Right hindlimb (tissue), 1 donor: ENCODE measurements at regions not wholly inside any gene's neighbourhood (a gene's known extent, or its start where the extent isn't known, plus 50 kb on each side); places are given as distances from the start of the nearest gene placed in this dataset.
A peak's percentile ranks its signal among the peaks of the same experiment; 100 is the strongest.

Experiments
- DNase-seq: peaks from one replicate; pipeline ENCODE4 v3.0.0-alpha.2; 2018

GRCh38 chr7:41024126-41024525, 678.8 kb downstream of the INHBA start:
- no peak for DNase-seq

DNA sequence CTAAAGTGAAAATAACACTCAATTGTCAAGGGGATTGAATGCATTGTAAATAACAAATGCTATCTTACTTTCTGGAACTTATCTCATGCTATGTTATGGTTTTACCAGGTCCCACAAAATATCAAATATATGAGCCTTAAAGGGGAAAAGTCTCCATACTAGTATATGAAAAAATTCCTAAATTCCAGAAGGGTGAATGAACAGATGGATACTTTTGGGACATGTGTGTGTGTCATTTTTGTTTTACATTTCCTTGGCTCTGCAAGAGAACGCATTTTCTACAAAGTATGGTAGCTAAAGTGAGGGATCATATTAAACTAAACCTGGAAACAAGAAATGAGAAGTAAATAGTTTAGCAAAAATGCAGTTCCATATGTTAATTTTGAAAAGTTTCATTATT, 682.8 kb downstream of the INHBA start:
- no peak for DNase-seq

DNA sequence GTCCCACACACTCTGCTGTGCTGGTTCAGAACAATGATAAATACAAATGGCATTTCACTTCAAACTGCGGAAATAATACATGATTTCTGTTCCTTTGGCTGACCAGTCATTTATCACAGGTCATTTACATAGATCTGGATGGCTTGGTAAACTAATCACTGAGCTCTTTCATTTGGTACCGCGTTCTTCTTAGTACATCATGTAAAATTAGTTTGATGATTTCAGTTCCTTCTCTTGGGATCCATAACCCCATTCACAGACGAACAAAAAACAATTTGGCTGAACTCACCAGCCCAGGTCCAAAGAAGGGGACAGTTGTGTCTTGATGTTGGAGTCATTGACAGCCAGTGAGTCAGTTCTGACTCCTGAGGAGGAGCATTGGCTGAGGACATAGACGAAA, 689.8 kb downstream of the INHBA start:
- DNase-seq, result no peak

DNA sequence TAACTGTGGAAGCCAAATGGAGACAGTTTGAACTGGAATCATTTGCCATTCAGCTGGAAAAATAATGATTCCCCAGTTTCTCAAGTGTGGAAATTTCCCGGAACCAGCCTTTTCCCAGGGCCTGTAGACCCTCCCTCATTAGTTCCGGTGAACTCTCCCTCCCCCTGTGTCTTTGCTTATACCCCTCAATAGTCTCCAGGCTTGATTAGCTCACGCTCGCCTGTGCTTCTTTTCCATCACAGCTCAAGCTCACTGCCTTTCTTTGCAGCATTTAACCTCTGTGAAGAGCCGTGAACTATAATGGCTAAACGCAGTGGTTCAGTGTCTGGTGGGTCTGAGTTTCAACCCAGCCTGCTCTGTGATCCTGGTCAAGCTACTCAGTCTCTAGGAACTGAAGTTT, 690.8 kb downstream of the INHBA start:
- DNase-seq, result no peak

DNA sequence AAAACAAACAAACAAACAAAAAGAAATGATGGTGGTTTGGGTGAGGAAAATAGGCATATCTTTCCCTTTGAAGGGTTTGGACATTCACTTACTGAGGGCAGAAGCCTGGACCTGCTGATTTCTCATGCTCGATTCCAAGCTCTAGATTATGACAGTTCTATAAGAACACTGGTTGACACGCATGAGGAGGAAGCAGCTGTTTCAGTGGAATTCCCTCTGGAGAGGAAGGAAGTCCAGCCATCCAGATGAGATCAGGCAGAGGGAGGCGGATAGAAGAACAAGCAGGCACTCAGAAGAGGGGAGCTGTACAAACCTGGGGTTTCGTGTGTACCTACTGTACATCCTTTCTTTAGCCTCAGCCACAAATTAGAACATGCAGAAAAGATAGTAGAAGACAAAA, 691.9 kb downstream of the INHBA start:
- DNase-seq, result peak; percentile 55

DNA sequence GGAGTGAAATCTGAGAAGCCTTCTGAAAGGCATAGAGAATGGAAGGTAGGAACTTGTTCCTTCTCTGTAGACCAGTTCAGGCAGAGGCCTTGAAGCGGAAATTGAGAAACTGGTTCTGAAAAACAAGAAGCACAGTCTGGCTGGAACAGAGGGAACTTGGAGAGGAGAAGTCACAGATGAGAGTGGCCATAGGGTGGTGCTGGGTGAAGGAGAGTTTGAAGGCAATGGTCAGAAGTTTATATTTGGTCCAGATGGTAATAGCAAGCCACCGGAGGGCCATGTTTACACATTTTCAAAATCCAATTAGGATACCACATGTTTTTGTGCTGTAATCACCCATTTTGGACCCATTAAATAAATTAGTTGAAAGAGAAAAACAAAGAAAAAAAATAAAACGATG, 692.5 kb downstream of the INHBA start:
- no peak for DNase-seq

- DNase-seq, result no peak
These were observed 695.1 kb downstream of the INHBA start for GRCh38 chr7:41007811-41008210.

DNA sequence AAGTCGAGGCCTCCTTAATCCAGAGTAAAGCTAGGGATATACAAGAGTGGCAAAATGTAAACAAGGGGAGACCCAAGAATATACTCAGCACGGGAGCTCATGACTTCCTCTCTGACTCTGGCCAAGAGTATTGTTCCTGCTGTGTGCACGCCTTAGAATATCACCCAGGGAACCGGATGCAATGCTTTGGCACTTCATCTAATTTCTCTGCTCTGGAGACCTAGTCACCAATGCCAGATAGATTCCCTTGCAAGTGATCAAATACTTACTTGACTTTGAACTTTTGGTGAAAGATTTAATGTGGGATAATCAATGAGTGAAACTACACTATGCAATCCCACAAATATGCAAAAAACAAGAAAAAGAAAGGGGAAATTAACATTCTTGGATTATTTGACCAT, 695.5 kb downstream of the INHBA start:
- no peak for DNase-seq

DNA sequence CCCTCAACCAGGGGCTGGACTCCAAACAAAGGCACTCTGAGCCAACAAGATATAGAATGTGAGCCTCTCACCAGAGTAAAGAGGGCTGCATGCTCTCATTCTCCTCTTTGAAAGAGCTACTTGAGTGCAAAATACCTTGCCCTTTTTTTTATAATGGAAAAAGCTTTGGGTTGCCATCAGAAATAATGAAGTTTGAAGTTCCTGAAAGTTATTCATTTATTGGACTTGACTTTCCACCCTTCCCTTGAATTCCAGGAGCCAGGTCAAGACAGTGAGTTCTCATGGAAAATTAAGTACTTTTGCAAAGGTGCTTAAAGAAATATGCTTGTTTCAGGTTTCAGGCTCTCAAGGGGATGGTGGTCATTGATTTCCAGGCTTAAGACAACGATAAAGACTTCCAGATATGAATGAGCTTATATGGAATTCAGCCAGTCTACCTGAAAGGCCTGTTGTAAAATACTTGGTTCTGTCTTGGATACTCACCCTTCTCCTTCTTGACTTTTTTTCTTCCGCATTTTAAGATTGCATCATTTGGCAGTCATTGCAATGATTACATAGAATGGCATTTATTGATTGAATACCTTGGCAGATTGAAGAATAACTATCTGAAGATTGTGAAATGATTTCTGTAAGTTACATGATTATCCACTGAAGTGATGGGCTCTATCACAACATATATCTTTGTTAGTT, 696.4 kb downstream of the INHBA start:
- DNase-seq, result no peak

GRCh38 chr7:41005374-41005901, 697.5 kb downstream of the INHBA start:
- DNase-seq, result no peak

- no peak for DNase-seq
These were observed 698.9 kb downstream of the INHBA start for GRCh38 chr7:41003977-41004376.

DNA sequence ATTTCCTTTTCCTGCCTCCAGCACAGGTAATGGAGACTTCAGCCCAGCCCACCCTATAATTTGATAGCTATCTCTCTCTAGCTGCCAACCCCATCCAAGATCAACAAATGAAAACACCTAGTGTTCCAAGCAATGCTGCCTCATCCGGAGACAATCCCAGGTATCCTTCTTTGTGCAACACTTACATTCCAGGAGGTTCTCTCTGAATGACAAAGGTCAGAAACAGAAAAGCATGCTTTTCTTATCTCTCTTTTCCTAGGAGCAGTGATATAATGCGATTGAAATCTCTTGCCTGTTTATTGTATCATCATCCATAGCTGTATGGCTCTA, 699.3 kb downstream of the INHBA start:
- no peak for DNase-seq

GRCh38 chr7:41002741-41003610, 699.9 kb downstream of the INHBA start:
- DNase-seq, result no peak

DNA sequence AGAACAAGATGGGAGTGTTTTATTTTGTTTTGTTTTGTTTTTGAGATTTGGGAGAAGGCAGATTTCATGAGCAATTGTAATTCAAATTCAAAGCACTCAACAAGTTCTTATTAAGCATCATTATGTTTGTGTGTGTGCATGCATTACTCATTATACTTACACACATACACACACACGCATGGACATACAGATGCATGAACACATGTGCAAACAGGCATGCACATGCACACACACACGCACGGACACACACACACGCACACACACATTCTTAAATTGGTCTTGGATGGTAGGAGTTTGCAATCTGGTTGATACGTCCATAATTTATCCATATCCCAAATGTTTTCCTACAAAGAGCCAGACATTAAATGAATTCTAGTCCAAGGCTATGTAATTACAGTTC, 702.8 kb downstream of the INHBA start:
- no peak for DNase-seq

DNA sequence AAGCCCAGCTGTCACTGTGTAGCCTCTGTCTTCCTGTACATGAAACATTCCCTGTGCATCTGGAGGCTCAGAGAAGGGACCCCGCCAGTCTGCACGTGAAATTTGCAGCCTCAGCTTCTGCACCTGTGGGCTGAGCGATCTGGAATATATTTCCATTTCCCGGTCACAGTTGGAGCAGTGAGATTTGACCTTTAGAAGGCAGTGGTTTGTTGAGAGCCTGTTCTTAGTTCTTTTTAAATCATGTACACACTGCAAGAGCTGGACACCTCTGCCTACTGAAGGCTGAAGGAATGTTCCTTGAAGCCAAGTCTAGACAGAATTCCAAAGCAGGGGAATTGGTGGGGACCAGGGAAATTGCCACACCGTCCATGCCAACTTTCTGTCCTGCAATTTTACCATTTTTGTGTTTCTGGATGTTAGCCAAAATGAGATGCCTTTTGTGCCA, 706.6 kb downstream of the INHBA start:
- DNase-seq, result peak; percentile 70

- no peak for DNase-seq
These were observed 712.0 kb downstream of the INHBA start for GRCh38 chr7:40990841-40991240.

DNA sequence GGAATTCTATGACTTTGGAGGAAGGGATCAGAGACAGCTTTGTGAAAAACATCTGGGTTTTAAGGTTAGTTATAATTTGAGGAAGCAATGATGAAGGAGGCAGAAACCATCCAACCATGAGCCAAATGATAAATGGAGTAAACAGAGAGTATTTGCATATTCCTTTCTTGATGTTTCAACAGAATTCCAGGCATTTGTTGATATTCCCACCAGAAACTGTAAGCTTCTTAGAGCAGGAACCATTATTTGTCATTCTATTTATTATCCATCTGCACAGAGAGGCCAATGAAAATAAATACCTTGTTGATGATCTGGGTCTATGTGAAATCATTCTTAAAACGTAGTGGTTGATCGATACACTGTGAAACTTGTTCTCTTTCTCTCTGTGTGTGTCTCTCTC, 715.3 kb downstream of the INHBA start:
- no peak for DNase-seq

GRCh38 chr7:40986351-40986873, 716.5 kb downstream of the INHBA start:
- DNase-seq, result no peak

GRCh38 chr7:40983111-40983510, 719.8 kb downstream of the INHBA start:
- no peak for DNase-seq

DNA sequence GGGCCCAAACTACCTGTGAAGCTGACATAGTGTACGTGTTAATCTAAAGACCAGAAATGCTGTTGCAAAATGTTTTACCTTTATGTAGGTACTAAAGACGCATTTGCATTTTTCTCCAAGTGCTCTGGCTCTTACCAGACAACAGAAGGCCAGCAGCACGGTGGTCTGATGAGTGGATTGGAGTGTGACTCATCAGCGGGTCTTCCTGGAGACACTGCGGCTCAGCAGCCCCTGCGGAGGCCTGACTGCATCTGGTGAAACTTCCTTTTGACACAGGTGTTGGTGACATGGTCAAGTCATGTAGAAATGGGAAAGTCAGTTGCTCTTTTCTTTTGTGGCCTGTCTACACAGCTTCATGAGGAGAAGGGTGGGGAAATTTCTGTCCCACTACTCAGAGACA, 723.6 kb downstream of the INHBA start:
- no peak for DNase-seq

GRCh38 chr7:40978047-40978446, 724.8 kb downstream of the INHBA start:
- no peak for DNase-seq

DNA sequence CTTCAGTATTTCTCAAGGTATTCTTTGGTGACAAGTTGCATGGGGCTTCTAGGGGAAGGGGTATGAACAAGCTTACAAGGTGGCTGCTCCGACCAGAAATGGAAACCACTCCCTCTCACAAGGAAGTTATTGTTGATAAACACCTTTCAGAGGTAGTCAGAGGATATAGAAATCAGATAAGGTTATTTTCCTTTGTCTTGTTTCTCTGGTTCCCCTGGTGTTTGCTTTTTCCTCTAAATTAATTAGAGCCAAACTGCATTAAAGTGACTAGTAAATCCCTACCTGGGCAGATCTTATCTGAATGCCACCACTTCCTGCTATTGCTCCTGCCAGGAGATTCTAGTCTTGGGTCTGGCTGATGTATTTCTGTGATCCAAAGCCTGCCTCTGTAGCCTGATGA, 725.4 kb downstream of the INHBA start:
- no peak for DNase-seq

DNA sequence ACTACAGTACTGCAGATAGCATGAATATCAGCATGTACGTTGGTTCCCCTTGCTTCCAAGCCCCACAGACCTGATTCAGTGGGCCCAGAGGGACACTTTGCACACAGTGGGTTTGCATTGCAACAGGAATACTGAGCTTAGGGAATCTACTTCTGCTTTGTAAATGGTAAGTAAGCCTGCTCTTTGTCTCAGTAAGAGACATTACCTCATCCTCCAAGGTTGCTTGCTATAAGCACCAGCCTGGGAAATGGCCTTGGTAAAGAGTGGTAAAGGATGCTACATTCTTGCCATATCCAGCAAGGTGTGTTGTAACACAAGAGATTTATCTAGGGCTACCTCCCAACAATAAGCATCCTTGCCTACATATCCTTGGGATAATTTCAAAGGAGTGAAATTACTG, 730.5 kb downstream of the INHBA start:
- no peak for DNase-seq

DNA sequence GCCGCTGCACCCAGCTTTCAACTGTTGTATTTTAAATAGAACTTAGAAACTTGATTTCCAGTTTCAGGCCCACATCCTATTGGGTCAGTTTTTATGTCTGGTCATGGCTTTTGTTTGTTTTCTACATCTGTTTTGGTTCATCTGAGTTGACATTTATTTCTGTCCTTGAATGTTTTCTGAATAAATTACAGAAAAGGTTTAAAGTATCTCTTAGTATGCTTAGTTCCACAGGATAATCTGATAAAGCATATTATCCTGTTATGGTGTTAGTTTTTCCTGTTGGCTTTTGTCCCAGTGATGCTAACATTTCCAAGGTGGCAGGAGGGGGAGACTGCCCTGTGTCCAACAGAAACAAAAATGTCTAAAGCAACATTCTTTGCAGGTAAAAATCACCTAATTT, 733.2 kb downstream of the INHBA start:
- no peak for DNase-seq
